GM03348 (cell line): ENCODE measurements at regions not wholly inside any gene's neighbourhood (a gene's known extent, or its start where the extent isn't known, plus 50 kb on each side); places are given as distances from the start of the nearest gene placed in this dataset.

Source experiments
- DNase-seq: peaks from one replicate; pipeline ENCODE4 v3.0.0; 2012; ENCODE audit warnings: low spot score

- DNase-seq = no peak
Observed at GRCh38 chr13:103325672-103326071, 259.5 kb upstream of the SLC10A2 start.

- DNase-seq = no peak
Observed at GRCh38 chr13:103324641-103325040, 258.4 kb upstream of the SLC10A2 start.

GRCh38 chr13:103315711-103316110 lies 249.5 kb upstream of the SLC10A2 start:
- no peak for DNase-seq

- DNase-seq = no peak
Observed at GRCh38 chr13:103312467-103312866, 246.2 kb upstream of the SLC10A2 start.

- no peak for DNase-seq
Observed at GRCh38 chr13:103308667-103309066, 242.4 kb upstream of the SLC10A2 start.

GRCh38 chr13:103306163-103306562 lies 239.9 kb upstream of the SLC10A2 start:
- DNase-seq = no peak

- no peak for DNase-seq
Observed at GRCh38 chr13:103303078-103303651, 236.9 kb upstream of the SLC10A2 start.

GRCh38 chr13:103302676-103303075 lies 236.5 kb upstream of the SLC10A2 start:
- DNase-seq = no peak

- DNase-seq = no peak
Observed at GRCh38 chr13:103299079-103299478, 232.9 kb upstream of the SLC10A2 start.

- no peak for DNase-seq
Observed at GRCh38 chr13:103297083-103297482, 230.9 kb upstream of the SLC10A2 start.

- DNase-seq = no peak
Observed at GRCh38 chr13:103291798-103292572, 225.8 kb upstream of the SLC10A2 start.

GRCh38 chr13:103291226-103291625 lies 225.0 kb upstream of the SLC10A2 start:
- no peak for DNase-seq

GRCh38 chr13:103289681-103290080 lies 223.5 kb upstream of the SLC10A2 start:
- no peak for DNase-seq

GRCh38 chr13:103288114-103288513 lies 221.9 kb upstream of the SLC10A2 start:
- no peak for DNase-seq

GRCh38 chr13:103287659-103288058 lies 221.4 kb upstream of the SLC10A2 start:
- no peak for DNase-seq

GRCh38 chr13:103284466-103284865 lies 218.2 kb upstream of the SLC10A2 start:
- DNase-seq = no peak

- DNase-seq = no peak
Observed at GRCh38 chr13:103283451-103283820, 217.2 kb upstream of the SLC10A2 start.

- DNase-seq = no peak
Observed at GRCh38 chr13:103282571-103283450, 216.6 kb upstream of the SLC10A2 start.

- no peak for DNase-seq
Observed at GRCh38 chr13:103277959-103278694, 211.9 kb upstream of the SLC10A2 start.

- no peak for DNase-seq
Observed at GRCh38 chr13:103276775-103277498, 210.7 kb upstream of the SLC10A2 start.

GRCh38 chr13:103275722-103276121 lies 209.5 kb upstream of the SLC10A2 start:
- DNase-seq = no peak

GRCh38 chr13:103275081-103275480 lies 208.9 kb upstream of the SLC10A2 start:
- DNase-seq = no peak
